HFFc6 (cell line): ENCODE measurements at regions not wholly inside any gene's neighbourhood (a gene's known extent, or its start where the extent isn't known, plus 50 kb on each side); places are given as distances from the start of the nearest gene placed in this dataset.
"Not testable (repeated sequence)": the region's sequence is repeated elsewhere in the genome, so short reads cannot be mapped to it uniquely, and the experiment has no call there.

Experiments
- DNase-seq: peaks from one replicate; pipeline ENCODE4 v3.0.0-alpha.2; 2018
- H3K27ac Mint-ChIP-seq: 2 replicates; pipeline ENCODE4 v1.8.0; 2020; ENCODE audit warnings: mild to moderate bottlenecking, mixed read lengths
- H3K27me3 Mint-ChIP-seq: 2 replicates; pipeline ENCODE4 v1.8.0; 2021; ENCODE audit warnings: mild to moderate bottlenecking, moderate library complexity, mixed read lengths; ENCODE audit not compliant: insufficient read depth
- H3K36me3 Mint-ChIP-seq: 2 replicates; pipeline ENCODE4 v1.8.0; 2021; ENCODE audit warnings: low read depth, mixed read lengths
- H3K4me1 Mint-ChIP-seq: 2 replicates; pipeline ENCODE4 v1.8.0; 2020; ENCODE audit warnings: low read depth, mixed read lengths
- H3K4me3 Mint-ChIP-seq: 2 replicates; pipeline ENCODE4 v1.8.0; 2020; ENCODE audit warnings: mild to moderate bottlenecking, moderate library complexity, mixed read lengths
- H3K9me3 Mint-ChIP-seq: 2 replicates; pipeline ENCODE4 v1.8.0; 2020; ENCODE audit warnings: mild to moderate bottlenecking, mixed read lengths
- TF ChIP-seq, protein P1 (sequence below): fragments of 200-600 bp; sonication (generic); IDR thresholded peaks from 2 replicates; pipeline ENCODE4 v1.5.0; 2021; ENCODE audit warnings: antibody characterized with exemption, mild to moderate bottlenecking

DNA sequence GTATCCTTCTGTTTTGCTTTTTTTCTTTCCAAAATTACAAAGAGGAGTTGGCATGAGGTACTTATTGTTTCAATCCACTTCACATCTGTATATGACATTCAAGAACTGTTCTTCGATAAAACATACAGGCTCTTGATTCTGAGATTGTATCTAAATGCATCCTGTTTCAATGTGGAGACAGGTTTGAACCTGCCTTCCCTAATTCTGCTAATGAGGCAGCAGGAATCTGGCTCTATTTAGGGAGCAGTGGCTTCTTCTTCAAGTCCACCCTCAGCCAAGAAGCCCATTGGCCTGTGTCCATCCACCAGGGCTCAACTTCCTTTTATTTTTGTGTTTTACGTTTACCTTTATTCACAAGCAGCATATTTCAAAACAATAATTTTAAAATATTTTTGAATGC lies 84.8 kb upstream of the PIK3C3 start:
- TF ChIP-seq, protein P1, sequence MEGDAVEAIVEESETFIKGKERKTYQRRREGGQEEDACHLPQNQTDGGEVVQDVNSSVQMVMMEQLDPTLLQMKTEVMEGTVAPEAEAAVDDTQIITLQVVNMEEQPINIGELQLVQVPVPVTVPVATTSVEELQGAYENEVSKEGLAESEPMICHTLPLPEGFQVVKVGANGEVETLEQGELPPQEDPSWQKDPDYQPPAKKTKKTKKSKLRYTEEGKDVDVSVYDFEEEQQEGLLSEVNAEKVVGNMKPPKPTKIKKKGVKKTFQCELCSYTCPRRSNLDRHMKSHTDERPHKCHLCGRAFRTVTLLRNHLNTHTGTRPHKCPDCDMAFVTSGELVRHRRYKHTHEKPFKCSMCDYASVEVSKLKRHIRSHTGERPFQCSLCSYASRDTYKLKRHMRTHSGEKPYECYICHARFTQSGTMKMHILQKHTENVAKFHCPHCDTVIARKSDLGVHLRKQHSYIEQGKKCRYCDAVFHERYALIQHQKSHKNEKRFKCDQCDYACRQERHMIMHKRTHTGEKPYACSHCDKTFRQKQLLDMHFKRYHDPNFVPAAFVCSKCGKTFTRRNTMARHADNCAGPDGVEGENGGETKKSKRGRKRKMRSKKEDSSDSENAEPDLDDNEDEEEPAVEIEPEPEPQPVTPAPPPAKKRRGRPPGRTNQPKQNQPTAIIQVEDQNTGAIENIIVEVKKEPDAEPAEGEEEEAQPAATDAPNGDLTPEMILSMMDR: no peak
- peaks cover 6% of the 10 kb centered on the region; the same call in 1 of the 2 replicates for H3K36me3 Mint-ChIP-seq
- H3K4me3 Mint-ChIP-seq: no peak overlapping the region
- no peaks in the 10 kb centered on the region for H3K9me3 Mint-ChIP-seq
- no peak for DNase-seq
- peaks cover 70% of the 10 kb centered on the region for H3K4me1 Mint-ChIP-seq
- H3K27ac Mint-ChIP-seq: no peak overlapping the region
- no peaks in the 10 kb centered on the region for H3K27me3 Mint-ChIP-seq

GRCh38 chr18:41865796-41866195 lies 89.2 kb upstream of the PIK3C3 start:
- H3K9me3 Mint-ChIP-seq, DNase-seq, H3K27me3 Mint-ChIP-seq, H3K4me3 Mint-ChIP-seq, H3K36me3 Mint-ChIP-seq, H3K27ac Mint-ChIP-seq: not testable (repeated sequence)
- H3K4me1 Mint-ChIP-seq: peaks cover 36% of the 10 kb centered on the region

DNA sequence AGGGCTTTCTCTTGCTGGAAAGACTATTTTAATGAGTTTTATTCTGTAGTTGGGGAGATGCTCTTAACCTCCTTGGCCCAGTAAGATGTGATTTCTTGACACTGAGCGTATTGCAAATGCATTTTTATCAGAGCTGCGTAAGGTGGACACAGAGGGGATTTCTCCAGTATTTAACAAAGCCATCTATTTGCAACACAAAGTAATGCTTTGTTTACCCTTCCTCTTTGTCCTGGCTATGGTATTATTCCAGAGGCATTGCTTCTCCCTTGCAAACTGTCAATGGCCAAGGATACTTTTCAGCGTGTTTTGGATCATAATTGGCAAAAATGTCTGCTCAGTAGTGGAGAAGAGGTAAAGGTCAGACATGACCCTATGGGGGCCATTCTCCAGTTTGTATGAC lies 90.8 kb upstream of the PIK3C3 start:
- Mint-ChIP-seq H3K27ac (no peak overlapping the region), H3K36me3 (peaks cover 6% of the 10 kb centered on the region; the same call in 1 of the 2 replicates), H3K9me3 (no peaks in the 10 kb centered on the region), H3K27me3 (no peaks in the 10 kb centered on the region), H3K4me1 (peaks cover 21% of the 10 kb centered on the region), H3K4me3 (no peak overlapping the region)
- DNase-seq: no peak
- TF ChIP-seq, protein P1: no peak

GRCh38 chr18:41862921-41863320 lies 92.1 kb upstream of the PIK3C3 start:
- Mint-ChIP-seq H3K4me1 (peaks cover 15% of the 10 kb centered on the region), H3K9me3 (no peaks in the 10 kb centered on the region), H3K27ac (no peak overlapping the region), H3K4me3 (no peak overlapping the region), H3K27me3 (no peaks in the 10 kb centered on the region), H3K36me3 (peaks cover 6% of the 10 kb centered on the region; the same call in 1 of the 2 replicates)
- TF ChIP-seq, protein P1: no peak
- no peak for DNase-seq

DNA sequence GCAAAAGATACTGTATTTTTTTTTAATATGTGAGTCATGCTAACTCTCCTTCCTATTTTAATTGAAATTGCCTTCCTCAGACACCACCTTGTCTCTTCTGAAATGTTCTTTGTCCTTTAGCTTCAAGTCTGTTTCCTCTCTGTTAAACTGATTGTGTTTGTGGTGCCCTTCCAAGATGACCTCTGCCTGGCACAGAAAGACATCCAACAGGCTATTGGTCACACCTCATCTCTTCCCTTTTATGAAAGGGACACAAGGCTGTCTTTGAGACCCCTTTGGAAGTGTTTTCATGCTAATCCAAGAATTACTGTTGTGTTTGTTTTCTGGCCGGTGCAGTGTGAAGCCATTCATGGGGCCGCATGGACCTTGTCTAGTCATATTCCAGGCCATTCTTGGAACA lies 94.0 kb upstream of the PIK3C3 start:
- no peak overlapping the region for H3K4me3 Mint-ChIP-seq
- no peaks in the 10 kb centered on the region for H3K36me3 Mint-ChIP-seq

DNA sequence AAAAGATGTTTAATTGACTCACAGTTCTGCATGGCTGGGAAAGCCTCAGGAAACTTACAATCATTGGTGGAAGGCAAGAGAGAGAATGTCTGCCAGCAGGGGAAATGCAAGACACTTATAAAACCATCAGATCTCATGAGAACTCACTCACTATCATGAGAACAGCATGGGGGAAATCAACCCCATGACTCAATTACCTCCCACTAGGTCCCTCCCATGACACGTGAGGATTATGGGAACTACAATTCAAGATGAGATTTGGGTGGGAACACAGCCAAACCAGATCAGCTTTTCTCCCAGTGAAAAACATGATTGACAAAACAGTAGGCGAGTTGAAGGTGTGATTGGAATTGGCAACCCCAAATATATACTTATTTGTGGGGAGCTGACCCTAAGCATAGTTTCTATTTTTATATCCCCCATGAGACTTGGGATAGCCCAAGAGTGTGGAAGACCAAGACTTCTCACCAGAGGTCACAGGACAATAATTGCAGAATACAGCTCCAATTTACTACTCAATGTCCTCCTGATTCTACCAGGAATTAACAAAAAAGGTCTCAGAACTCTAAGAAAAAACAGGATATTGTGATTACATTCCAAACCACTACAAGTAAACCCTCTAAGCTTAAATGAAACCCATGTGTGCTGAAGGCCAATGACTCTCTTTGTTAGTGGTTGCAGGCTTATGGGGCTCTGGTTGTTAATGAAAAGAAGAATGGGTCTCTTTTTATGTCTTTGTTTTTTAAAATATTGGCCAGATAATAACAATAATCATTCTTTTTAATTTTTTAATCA lies 96.1 kb upstream of the PIK3C3 start:
- H3K4me3 Mint-ChIP-seq: no peak overlapping the region
- DNase-seq: no peak
- no peaks in the 10 kb centered on the region for H3K36me3 Mint-ChIP-seq
- H3K4me1 Mint-ChIP-seq: peaks cover 13% of the 10 kb centered on the region; the same call in 1 of the 2 replicates
- no peak overlapping the region for H3K27ac Mint-ChIP-seq
- no peaks in the 10 kb centered on the region for H3K9me3 Mint-ChIP-seq
- H3K27me3 Mint-ChIP-seq: no peaks in the 10 kb centered on the region
- TF ChIP-seq, protein P1: no peak

More for the DNA sequence above, 94.0 kb upstream of the PIK3C3 start:
- DNase-seq: no peak
- H3K27me3 Mint-ChIP-seq: no peaks in the 10 kb centered on the region
- H3K4me1 Mint-ChIP-seq: peaks cover 13% of the 10 kb centered on the region; the same call in 1 of the 2 replicates
- H3K27ac Mint-ChIP-seq: no peak overlapping the region
- H3K9me3 Mint-ChIP-seq: no peaks in the 10 kb centered on the region
- TF ChIP-seq, protein P1: no peak
